ENCODE measurements at regions not wholly inside any gene's neighbourhood (a gene's known extent, or its start where the extent isn't known, plus 50 kb on each side); places are given as distances from the start of the nearest gene placed in this dataset.

GRCh38 chr9:108688051-108688450 is 167.7 kb downstream of the ACTL7B start:
- TF ChIP-seq CTCF (IDR thresholded peaks at IDR 0.05) (no peak), POLR2A (IDR thresholded peaks at IDR 0.05) (no peak)

All from vagina (tissue), 2 donors.